ENCODE measurements at regions not wholly inside any gene's neighbourhood (a gene's known extent, or its start where the extent isn't known, plus 50 kb on each side); places are given as distances from the start of the nearest gene placed in this dataset.

DNA sequence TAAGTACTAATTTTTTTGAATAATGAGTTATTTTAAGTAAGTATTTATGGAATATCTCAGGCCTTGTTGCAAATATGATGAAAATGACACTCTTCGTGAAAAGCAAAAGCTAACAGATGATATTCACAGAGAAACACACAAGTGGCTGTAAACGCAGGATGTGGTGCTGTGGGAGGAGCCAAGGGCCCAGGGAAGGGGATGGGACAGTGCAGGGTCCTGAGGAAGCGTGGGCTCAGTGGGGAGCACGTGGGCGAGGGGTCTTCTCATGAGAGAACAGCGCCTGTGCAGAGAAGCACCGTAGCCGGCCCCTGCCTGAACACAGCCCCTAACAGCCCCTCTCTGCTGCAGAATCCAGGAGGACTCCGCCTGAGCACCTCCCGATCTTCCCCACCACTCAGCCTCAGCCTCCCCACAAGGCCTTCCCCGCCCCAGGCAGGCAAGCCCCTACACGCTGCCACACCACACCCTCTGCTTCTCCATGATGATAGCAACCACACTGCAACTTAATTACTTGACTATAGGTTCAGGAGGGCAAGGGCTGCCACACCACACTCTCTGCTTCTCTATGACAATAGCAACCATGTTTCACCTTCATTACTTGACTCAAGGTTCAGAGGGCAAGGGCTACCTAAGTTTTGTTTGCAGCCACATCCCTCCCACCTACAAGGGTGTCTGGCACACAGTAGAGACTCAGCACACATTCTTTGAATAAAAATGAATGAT is 152.6 kb upstream of the RNF32 start:
- Histone ChIP-seq H3K23ac (ENCODE audit: low read depth, low read length) (no peak overlapping the region), H3K4me3 (ENCODE audit: insufficient read depth, low read depth, low read length) (no peak overlapping the region), H4K5ac (ENCODE audit: low read depth, low read length) (no peak overlapping the region), H3K4ac (ENCODE audit: low read depth, low read length) (no peak overlapping the region), H3K9ac (ENCODE audit: low read depth, low read length) (no peak overlapping the region), H3K4me1 (ENCODE audit: control insufficient read depth, insufficient read depth, low read length) (no peaks in the 10 kb centered on the region), H3K27me3 (ENCODE audit: control insufficient read depth, insufficient read depth, low read length) (no peaks in the 10 kb centered on the region), H4K8ac (ENCODE audit: low read depth in 2 of 2, low read length in 2 of 2) (no peak overlapping the region), H3K4me2 (ENCODE audit: low read depth, low read length) (no peak overlapping the region), H2BK20ac (ENCODE audit: low read depth, low read length) (no peak overlapping the region), H2BK120ac (ENCODE audit: low read depth, low read length) (no peak overlapping the region), H4K91ac (ENCODE audit: insufficient read depth, low read depth, low read length) (no peak overlapping the region), H3K36me3 (ENCODE audit: control insufficient read depth, insufficient read depth, low read length) (no peaks in the 10 kb centered on the region), H3K79me1 (ENCODE audit: low read depth in 1 of 2, low read length in 2 of 2) (no peaks in the 10 kb centered on the region), H3K9me3 (ENCODE audit: control insufficient read depth, insufficient read depth, low read length) (peaks cover 2% of the 10 kb centered on the region; the same call in 1 of the 2 replicates), H3K27ac (ENCODE audit: insufficient read depth, low read length) (no peak overlapping the region), H2BK5ac (ENCODE audit: low read depth, low read length, poor library complexity, severe bottlenecking) (no peak overlapping the region), H2BK15ac (ENCODE audit: low read depth, low read length) (no peak overlapping the region), H2AFZ (replicated peaks; ENCODE audit: low read length, poor library complexity) (no peak overlapping the region), H3K56ac (ENCODE audit: extremely low read depth, insufficient read depth, low read length) (no peak overlapping the region), H4K20me1 (ENCODE audit: insufficient read depth, low read length) (no peaks in the 10 kb centered on the region), H3K14ac (replicated peaks; ENCODE audit: low read depth, low read length) (no peak overlapping the region), H2AK9ac (replicated peaks; ENCODE audit: low read depth, low read length, poor library complexity) (no peak overlapping the region), H2AK5ac (ENCODE audit: low read depth, low read length) (no peak overlapping the region), H3K18ac (ENCODE audit: low read depth, low read length) (no peak overlapping the region), H3K9me1 (ENCODE audit: insufficient read depth, low read length) (no peaks in the 10 kb centered on the region)
- CTCF ChIA-PET = no interaction called here
- in situ Hi-C loops (cut with MboI; ENCODE audit: low sequenced_read_pairs) (no loop called here), intact Hi-C loops (cut with micrococcal nuclease) (no loop called here), dilution Hi-C loops (cut with HindIII; ENCODE audit: low sequenced_read_pairs, unreplicated experiment) (no loop called here)
- no peak for DNase-seq
- BruUV-seq (replicated peaks) = no TSS peak
- TF ChIP-seq CHD1 (IDR thresholded peaks at IDR 0.05; ENCODE audit: low read depth, low read length) = no peak
- TF ChIP-seq BHLHE40 (IDR thresholded peaks at IDR 0.05; ENCODE audit: low read depth, low read length) = no peak
- TF ChIP-seq FOS (IDR thresholded peaks at IDR 0.05; ENCODE audit: low read depth, low read length) = no peak
- TF ChIP-seq MXI1 (IDR thresholded peaks at IDR 0.05; ENCODE audit: borderline replicate concordance, low read depth, low read length) = no peak
- ATAC-seq (ENCODE audit: low read depth) = no peak
- POLR2A ChIA-PET (ENCODE audit: unreplicated experiment) = no interaction called here
- 76% methylated on average over 3 of the region's 12 CpGs; no CpG with 5 or more reads in 1 of the 2 experiments for WGBS, 2 experiments (ENCODE audit: extremely low coverage in 2 of 2, insufficient read length in 1 of 2)
